Activated naive CD8-positive, alpha-beta T cell (primary cell): ENCODE measurements at regions not wholly inside any gene's neighbourhood (a gene's known extent, or its start where the extent isn't known, plus 50 kb on each side); places are given as distances from the start of the nearest gene placed in this dataset.
"Not testable (repeated sequence)": the region's sequence is repeated elsewhere in the genome, so short reads cannot be mapped to it uniquely, and the experiment has no call there.

Experiments
- H3K27ac Mint-ChIP-seq: one replicate; pipeline ENCODE4 v1.8.0; 2021; ENCODE audit warnings: mixed read lengths
- H3K27me3 Mint-ChIP-seq: one replicate; pipeline ENCODE4 v1.8.0; 2021; ENCODE audit warnings: mixed read lengths
- H3K36me3 Mint-ChIP-seq: one replicate; pipeline ENCODE4 v1.8.0; 2021; ENCODE audit warnings: mixed read lengths
- H3K4me1 Mint-ChIP-seq: one replicate; pipeline ENCODE4 v1.8.0; 2021; ENCODE audit warnings: low read depth, mixed read lengths
- H3K4me3 Mint-ChIP-seq: one replicate; pipeline ENCODE4 v1.8.0; 2021; ENCODE audit warnings: mild to moderate bottlenecking, mixed read lengths
- H3K9me3 Mint-ChIP-seq: one replicate; pipeline ENCODE4 v1.8.0; 2021; ENCODE audit warnings: low read depth, mixed read lengths

DNA sequence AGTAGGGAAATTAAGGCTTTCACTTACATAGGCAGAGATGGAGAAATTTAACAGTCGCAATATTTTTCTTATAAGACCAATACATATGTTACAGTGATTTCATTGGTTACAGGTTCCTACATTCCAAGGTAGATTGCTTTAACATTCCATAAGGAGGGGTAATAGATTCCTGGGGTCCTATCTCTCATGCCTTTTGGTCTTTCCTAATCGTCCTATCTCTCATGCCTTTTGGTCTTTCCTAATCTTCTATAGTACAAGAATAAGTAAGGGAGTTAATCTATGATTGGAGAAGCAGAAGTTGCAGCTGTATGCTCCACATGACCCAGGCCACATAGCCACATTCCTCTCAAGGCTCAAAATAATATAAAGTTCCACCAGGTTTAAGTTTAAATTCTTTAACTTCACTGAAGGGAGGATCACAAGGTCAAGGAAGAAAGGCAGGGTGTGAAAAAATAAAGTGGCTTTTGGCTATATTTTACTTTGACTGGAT, 285.0 kb upstream of the BOD1L1 start:
- H3K9me3 Mint-ChIP-seq: no peaks in the 10 kb centered on the region
- no peak overlapping the region for H3K27ac Mint-ChIP-seq
- no peaks in the 10 kb centered on the region for H3K4me1 Mint-ChIP-seq
- no peaks in the 10 kb centered on the region for H3K36me3 Mint-ChIP-seq
- no peak overlapping the region for H3K4me3 Mint-ChIP-seq
- H3K27me3 Mint-ChIP-seq: no peaks in the 10 kb centered on the region

DNA sequence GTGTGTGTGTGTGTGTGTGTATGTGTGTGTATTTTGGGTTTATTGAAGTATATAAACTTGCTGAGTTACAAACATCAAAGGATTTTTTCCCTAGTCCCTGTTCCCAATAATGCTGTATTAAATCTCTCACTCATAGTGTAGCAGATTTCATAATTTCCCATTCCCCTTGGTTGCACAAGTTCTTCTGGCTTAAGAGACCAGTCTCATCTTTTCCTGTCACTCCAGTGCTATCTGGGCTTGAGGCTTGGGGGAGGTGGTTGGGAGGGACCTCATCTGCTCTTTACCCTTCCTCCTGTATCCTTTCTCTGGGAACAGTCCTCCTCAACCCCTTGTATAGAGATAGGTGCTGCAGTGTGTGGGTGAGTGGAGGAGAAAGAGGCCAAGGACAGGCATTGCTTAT, 285.4 kb upstream of the BOD1L1 start:
- Mint-ChIP-seq H3K36me3 (no peaks in the 10 kb centered on the region), H3K4me3 (no peak overlapping the region), H3K9me3 (no peaks in the 10 kb centered on the region), H3K4me1 (no peaks in the 10 kb centered on the region), H3K27me3 (no peaks in the 10 kb centered on the region), H3K27ac (no peak overlapping the region)

DNA sequence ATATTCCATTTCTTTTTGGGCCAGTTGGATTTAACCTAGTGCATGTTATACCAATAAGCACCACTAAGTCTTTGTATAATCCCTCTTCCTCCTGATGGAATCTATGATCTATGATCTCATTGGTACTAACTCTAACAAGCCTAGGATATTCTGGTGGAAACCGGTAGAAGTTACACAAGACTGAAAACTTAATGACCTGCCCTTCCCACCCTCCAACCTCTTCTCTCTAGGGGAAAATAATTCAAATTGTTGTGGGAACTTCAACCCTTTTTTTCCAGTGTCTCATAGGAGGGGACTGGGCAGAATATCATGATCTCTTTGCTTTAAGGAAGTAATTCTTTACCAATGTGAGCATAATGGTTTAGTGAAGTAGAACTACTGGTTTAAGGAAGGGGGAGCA, 289.5 kb upstream of the BOD1L1 start:
- H3K36me3 Mint-ChIP-seq: no peaks in the 10 kb centered on the region
- no peak overlapping the region for H3K27ac Mint-ChIP-seq
- no peaks in the 10 kb centered on the region for H3K4me1 Mint-ChIP-seq

DNA sequence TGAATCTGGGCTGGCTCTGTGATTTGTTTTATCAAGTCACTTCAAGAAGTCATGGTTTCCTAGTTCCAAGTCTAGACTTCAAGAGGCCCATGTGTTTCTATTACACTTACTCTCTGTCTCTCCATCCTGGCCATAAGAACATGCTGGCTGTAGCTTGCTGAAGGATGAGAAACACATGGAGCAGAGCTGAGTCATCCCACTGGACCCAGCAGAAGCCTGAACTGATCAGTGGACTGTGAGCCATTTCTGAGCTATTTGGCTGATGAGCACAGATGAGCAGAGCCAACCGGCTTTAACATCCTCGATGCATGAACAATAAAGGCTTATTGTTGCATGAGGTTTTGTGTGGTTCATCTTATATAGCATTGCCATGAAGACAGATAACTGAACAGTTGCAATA, 290.6 kb upstream of the BOD1L1 start:
- Mint-ChIP-seq H3K27ac (no peak overlapping the region), H3K36me3 (no peaks in the 10 kb centered on the region), H3K9me3 (no peaks in the 10 kb centered on the region), H3K4me1 (no peaks in the 10 kb centered on the region), H3K27me3 (no peaks in the 10 kb centered on the region), H3K4me3 (no peak overlapping the region)

More for the DNA sequence above, 289.5 kb upstream of the BOD1L1 start:
- no peak overlapping the region for H3K4me3 Mint-ChIP-seq
- no peaks in the 10 kb centered on the region for H3K27me3 Mint-ChIP-seq
- no peaks in the 10 kb centered on the region for H3K9me3 Mint-ChIP-seq

DNA sequence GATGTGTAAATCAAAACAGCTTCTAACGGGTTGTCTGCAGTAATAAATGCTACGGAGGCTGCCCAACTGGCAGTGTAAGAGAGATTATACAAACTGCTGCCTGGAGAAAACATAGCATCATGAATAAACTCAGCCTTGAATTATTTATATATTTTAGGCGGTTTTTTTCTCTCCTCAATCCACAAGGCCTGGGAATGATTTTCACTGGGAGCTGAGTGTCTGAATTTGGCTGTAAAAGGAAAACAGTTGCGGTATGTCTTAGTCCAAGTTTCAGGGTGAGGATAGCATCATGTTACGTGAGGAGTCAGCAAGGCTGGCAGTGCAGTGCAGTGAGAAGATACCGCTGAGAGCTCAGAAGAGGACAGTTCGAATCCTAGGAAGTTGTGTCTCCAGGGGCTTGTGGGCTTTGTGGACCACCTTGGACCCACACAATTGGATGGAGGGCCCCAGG, 291.5 kb upstream of the BOD1L1 start:
- Mint-ChIP-seq H3K36me3 (no peaks in the 10 kb centered on the region), H3K9me3 (no peaks in the 10 kb centered on the region), H3K4me1 (no peaks in the 10 kb centered on the region), H3K27me3 (no peaks in the 10 kb centered on the region), H3K4me3 (no peak overlapping the region), H3K27ac (no peak overlapping the region)

DNA sequence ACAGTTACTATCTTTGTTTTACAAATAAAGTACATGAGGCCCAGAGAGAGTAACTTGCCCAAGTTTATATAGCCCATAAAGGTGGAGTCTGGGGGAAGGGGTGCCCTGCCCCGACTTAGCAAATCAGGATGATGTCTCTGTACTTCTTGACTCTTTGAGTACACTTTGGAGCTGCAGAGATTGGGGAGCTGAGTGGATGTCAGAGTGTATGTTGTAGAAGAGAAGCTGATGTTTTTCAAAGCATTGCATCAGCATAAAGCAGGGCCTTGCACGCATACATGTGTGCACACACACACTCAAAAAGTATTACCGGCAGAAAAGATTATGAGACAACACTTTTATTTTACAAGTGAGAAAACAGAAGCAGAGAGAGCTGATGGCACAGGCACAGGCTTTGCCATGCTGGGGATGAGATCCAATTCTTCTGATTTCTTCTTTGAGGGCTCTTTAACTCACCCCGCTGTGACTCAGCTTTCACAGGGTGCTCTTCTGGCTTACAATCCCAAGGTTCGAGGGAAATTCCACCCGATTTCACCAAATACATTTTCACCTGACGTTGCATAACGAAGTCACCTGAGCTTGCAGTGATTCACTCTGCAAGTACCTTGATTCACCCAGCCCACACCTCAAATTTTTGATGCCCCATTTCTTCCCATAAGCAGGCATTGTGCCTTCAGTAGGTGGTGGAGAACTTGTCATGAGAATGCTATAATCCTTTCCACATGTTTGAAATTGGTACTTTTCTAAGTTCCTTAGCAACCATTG, 292.8 kb upstream of the BOD1L1 start:
- no peak overlapping the region for H3K4me3 Mint-ChIP-seq
- no peaks in the 10 kb centered on the region for H3K27me3 Mint-ChIP-seq
- no peaks in the 10 kb centered on the region for H3K4me1 Mint-ChIP-seq
- H3K27ac Mint-ChIP-seq: no peak overlapping the region
- no peaks in the 10 kb centered on the region for H3K9me3 Mint-ChIP-seq
- no peaks in the 10 kb centered on the region for H3K36me3 Mint-ChIP-seq

DNA sequence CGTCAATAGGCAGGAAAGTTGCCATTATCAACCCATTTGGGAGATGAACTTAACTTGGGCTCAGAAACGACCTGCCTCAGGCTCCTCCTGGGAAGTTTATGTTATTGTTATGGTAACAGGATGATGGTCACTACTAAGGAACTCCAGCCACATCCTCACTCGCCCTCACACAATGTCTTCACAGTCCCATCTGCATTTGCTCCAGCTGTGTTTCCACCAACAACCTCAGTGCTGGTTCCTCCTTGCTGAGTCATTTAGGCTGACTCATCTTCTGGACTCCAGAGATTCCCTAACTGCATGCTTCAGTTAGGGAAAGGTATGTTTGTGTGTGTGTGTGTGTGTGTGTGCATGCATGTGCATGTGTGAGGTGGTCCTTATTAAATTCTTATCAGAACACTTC, 293.4 kb upstream of the BOD1L1 start:
- no peak overlapping the region for H3K27ac Mint-ChIP-seq
- H3K36me3 Mint-ChIP-seq: no peaks in the 10 kb centered on the region
- H3K4me1 Mint-ChIP-seq: no peaks in the 10 kb centered on the region
- H3K4me3 Mint-ChIP-seq: no peak overlapping the region
- H3K27me3 Mint-ChIP-seq: no peaks in the 10 kb centered on the region
- H3K9me3 Mint-ChIP-seq: no peaks in the 10 kb centered on the region

DNA sequence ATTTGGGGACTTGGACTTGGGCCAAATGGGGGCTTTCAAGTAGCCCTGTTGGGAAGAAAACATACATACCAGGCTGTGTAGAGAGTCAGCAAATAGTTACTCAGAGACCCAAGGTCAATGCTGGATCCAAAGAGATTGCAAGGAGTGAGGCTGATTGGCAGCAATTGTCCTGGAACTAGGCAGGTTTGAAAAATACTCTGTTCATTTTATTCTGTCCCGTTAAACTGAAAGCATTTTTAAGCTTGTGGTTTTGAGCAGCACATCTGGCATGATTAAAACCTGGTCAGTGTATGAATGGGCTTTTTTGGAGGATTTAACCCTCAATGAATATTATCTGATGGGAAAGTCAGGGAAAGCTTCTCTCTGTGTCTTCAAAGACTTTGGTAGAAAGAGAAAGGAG, 294.3 kb upstream of the BOD1L1 start:
- Mint-ChIP-seq H3K4me1 (no peaks in the 10 kb centered on the region), H3K9me3 (no peaks in the 10 kb centered on the region)

DNA sequence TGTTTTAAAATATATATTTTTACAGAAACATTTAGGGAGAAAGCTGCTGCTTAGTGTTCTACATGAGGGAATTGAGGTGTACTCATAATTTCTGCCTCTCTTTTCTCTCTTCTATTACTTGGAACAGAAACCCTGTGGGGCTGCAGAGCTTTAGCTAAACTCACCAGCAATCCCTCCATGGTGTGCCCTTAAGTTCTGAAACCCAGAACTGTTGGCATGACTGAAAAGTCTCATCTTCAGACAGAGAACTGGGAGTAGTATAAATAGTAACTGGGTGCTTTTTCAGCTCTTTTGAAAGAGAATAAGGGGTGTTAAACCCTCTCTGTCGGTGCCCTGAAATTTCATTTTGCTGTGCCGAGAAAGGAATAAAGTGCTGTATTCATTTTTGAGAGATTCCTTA, 294.9 kb upstream of the BOD1L1 start:
- Mint-ChIP-seq H3K36me3 (no peaks in the 10 kb centered on the region), H3K27ac (no peak overlapping the region), H3K4me1 (no peaks in the 10 kb centered on the region), H3K27me3 (no peaks in the 10 kb centered on the region), H3K4me3 (no peak overlapping the region), H3K9me3 (no peaks in the 10 kb centered on the region)

More for the DNA sequence above, 294.3 kb upstream of the BOD1L1 start:
- no peak overlapping the region for H3K27ac Mint-ChIP-seq
- H3K4me3 Mint-ChIP-seq: no peak overlapping the region
- no peaks in the 10 kb centered on the region for H3K36me3 Mint-ChIP-seq
- H3K27me3 Mint-ChIP-seq: no peaks in the 10 kb centered on the region

DNA sequence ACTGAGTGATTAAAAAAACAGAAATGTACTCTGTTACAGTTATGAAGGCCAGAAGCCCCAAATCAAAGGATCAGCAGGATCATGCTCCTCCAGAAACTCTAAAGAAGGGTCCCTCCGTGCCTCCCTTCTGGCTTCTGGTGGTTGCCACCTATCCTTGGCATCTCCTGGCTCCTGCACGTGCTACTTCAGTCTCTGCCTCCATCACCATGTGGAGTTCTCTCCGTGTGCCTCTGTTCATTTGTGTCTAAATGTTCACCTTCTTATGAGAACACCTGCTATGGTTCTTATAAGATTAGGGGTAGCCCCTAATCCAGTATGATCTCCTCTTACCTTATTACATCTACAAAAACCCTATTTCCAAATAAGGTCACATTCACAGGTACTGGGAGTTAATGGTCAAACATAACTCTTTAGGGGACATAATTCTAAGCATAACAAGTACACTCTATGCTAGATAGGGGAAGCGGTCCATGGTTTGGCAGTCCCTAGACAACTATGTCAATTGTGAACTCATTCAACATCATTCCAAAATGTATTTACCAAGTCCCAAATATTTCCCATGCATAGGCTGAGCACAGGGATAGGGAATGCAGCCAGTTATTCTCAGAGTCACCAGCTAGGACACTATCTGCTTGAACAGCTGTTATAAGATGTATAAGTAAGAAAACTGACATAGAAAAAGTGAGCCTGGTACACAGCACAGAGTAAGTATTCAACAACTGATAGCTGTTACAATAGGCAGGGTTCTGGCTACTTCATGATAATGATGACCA, 295.5 kb upstream of the BOD1L1 start:
- Mint-ChIP-seq H3K27ac (no peak overlapping the region), H3K4me3 (no peak overlapping the region), H3K36me3 (no peaks in the 10 kb centered on the region), H3K9me3 (no peaks in the 10 kb centered on the region), H3K27me3 (no peaks in the 10 kb centered on the region), H3K4me1 (no peaks in the 10 kb centered on the region)

DNA sequence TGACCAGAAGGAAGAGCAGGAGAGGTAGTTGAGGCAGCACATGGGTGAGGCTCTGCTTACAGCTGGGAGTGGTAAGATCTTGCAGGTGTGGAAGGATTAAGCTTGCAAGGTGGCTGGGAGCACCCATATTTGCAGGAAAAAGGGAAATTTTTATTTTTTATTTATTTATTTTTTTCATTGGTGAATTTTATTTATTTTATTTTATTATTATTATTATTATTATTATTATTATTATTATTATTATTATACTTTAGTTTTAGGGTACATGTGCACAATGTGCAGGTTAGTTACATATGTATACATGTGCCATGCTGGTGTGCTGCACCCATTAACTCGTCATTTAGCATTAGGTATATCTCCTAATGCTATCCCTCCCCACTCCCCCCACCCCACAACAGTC, 297.4 kb upstream of the BOD1L1 start:
- not testable (repeated sequence) for H3K9me3 Mint-ChIP-seq, H3K27ac Mint-ChIP-seq, H3K4me3 Mint-ChIP-seq, H3K4me1 Mint-ChIP-seq, H3K36me3 Mint-ChIP-seq, H3K27me3 Mint-ChIP-seq

DNA sequence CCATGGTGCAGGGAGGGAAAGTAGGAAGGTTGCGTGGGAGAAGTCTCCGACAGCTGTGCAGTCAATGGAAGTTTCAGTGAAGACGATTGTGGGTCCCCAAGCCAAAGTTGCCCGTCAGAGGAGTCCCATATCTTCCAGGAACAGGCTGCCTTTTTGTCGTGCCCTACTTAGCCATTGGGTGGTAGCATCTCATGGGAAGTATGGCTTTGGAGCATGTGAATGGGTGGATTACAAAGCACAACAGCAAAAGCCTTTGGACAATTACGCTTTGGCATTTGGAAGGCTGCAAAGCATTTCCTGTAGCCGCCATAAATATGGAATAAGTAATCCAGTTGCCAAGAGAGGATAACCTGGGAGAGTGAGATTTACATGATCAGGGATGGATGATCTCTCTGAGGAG, 300.7 kb upstream of the BOD1L1 start:
- Mint-ChIP-seq H3K4me3 (no peak overlapping the region), H3K4me1 (no peaks in the 10 kb centered on the region), H3K36me3 (no peaks in the 10 kb centered on the region), H3K27me3 (no peaks in the 10 kb centered on the region), H3K27ac (no peak overlapping the region), H3K9me3 (no peaks in the 10 kb centered on the region)

DNA sequence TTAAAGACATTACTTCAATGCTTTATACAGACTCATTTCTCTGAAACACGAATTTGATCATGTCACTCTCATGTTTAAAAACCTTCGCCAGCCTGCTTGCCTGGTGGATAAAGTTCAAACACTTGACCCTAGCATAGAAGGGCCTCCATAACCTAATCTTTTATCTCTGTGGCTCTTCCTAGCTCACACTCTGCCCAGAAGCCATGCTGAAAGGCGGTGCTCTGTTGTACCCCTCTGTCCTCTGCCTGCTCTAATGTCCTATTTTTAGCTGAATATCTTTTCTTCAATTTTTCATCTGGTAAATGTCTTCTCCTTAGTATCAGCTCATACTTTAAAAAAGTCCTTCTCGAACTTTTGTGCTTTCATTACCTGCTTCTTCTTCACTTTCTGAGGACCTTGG, 302.6 kb upstream of the BOD1L1 start:
- Mint-ChIP-seq H3K27me3 (peaks cover 2% of the 10 kb centered on the region), H3K9me3 (no peaks in the 10 kb centered on the region), H3K4me3 (no peak overlapping the region), H3K36me3 (no peaks in the 10 kb centered on the region), H3K4me1 (no peaks in the 10 kb centered on the region), H3K27ac (no peak overlapping the region)

DNA sequence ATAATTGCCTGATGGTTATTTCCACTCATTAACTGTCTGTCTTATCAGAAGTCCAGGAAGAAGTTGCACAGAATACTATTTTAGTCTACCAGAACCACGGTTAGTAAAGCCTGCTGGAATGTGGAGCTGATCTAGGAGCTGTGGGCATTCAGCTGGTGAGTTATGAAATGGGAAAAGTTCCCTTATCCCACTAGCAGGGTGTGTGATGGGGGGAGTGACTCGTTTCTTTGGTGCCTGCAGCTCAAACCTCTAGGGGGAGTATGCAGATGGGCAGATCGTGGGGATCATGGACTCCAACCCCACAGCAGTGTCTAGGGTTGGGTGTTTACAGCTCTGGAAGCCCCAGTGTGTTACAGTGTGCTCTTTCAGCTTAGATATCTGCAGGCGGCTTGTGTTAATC, 305.7 kb upstream of the BOD1L1 start:
- no peak overlapping the region for H3K27ac Mint-ChIP-seq
- H3K4me3 Mint-ChIP-seq: no peak overlapping the region
- H3K4me1 Mint-ChIP-seq: no peaks in the 10 kb centered on the region
- H3K36me3 Mint-ChIP-seq: no peaks in the 10 kb centered on the region
- no peaks in the 10 kb centered on the region for H3K9me3 Mint-ChIP-seq
- peaks cover 2% of the 10 kb centered on the region for H3K27me3 Mint-ChIP-seq

DNA sequence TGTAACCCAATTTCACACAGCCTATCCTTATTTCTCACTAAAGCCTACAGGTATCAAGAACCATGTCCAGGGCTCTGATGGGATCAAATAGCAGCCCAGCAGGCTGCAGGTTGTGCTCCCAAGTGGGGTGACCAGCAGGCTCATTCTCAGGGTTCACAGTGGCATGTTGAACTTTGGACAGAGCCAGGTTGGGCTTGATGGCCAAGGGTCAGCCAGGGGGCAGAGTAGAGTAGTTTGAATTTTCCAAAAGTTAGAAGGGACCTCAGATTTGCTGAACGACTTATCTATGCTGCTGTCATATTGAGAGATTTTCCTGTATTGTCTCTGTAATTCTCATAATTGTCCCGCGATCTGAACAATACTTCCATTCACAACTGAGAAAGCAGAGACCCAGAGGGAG, 310.8 kb upstream of the BOD1L1 start:
- Mint-ChIP-seq H3K27ac (no peak overlapping the region), H3K4me3 (no peak overlapping the region), H3K4me1 (no peaks in the 10 kb centered on the region), H3K36me3 (no peaks in the 10 kb centered on the region), H3K27me3 (peaks cover 2% of the 10 kb centered on the region), H3K9me3 (no peaks in the 10 kb centered on the region)
